GM18858 (cell line): ENCODE measurements at regions not wholly inside any gene's neighbourhood (a gene's known extent, or its start where the extent isn't known, plus 50 kb on each side); places are given as distances from the start of the nearest gene placed in this dataset.
"Not testable (repeated sequence)": the region's sequence is repeated elsewhere in the genome, so short reads cannot be mapped to it uniquely, and the experiment has no call there.

ENCODE experiments used
- ATAC-seq: cut with Tn5 transposase; IDR thresholded peaks from one replicate; pipeline ENCODE4 v1.9.1; 2021; ENCODE audit not compliant: unreplicated experiment

DNA sequence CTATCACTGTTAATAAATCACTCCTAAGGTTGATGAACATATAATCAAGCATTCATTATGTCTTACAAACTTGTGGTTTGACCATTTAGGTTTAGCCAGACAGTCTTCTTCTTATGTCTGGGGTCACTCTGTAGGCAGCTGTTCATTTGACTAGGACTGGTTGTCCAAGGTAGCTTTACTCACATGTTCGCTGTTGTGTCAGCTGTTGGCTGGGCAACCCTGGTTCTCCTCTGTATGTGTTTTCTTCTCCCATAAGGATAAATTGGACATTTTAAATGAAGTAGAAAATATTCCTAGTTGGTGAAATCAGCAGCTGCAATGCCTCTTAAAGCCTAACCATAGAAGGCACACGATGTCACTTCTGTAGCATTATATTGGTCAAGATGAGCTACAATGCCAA, 635.1 kb downstream of the EPHA3 start:
- no peak for ATAC-seq

- ATAC-seq: not testable (repeated sequence)
Observed at GRCh38 chr3:89747541-89748278, 640.3 kb downstream of the EPHA3 start.

DNA sequence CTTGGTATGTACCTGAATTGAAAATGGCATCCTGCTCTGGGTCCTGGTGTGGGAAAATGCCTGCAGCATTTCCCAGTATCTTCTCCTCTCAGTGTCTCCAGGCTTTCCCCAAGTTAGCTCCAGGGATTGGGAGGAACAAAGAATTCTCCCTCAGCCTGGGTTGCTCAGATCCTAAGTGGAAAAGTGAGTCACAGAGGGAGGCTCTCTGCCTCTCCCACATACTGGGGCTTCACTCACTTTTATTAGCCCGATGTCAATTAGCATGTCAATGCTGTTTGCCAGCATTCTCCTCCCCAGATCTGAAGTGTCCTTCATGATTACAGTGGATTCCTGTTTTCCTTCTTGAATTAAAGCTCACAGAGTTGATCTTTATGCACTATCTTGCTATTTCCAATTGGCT, 655.0 kb downstream of the EPHA3 start:
- ATAC-seq: no peak

DNA sequence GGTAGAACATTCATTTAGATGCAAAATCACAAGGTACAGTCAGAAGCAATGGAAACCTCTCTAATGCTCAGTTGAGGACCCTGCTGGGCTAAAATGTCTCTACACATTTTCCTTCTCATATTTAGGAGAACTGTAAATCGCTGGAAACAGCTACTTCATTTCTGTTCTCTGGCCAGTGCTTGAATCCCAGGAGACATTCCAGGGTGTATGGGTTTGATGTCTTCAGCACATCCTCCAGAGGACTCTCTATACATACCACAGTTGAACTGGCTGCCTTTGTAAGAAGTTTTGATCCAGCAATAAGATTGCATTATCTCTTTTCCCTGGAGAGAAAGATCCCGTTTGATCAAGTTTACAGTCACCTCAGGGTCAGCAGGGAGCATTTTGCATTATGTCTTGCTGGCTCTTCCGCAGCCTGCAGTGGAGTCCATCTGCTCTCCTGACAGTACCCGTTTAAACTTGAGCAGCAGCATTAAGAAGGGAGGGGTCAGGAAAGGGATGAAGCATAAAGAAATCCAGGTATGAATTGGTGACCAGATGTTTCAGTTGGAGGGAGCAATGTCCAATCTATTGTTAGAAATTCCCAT, 676.0 kb downstream of the EPHA3 start:
- ATAC-seq: no peak

DNA sequence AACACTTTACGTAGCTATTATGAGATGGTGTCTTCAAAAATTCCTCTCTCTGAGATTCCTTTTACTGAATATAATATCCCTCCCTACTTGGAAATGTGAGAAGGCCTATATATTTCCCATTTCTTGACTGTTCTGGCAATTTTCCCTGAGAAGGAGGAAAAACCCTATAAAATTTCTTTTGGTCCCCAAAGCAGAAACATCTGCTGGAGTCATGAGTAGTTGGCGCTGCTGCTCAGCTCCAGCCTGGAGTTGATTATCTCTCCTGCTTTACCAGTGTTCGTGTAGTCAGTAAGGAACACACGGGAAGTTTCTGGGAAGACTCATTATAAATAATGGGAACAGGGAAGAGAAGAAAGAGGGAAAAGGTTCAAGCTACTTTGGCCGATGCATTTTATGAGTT, 680.1 kb downstream of the EPHA3 start:
- ATAC-seq: no peak

DNA sequence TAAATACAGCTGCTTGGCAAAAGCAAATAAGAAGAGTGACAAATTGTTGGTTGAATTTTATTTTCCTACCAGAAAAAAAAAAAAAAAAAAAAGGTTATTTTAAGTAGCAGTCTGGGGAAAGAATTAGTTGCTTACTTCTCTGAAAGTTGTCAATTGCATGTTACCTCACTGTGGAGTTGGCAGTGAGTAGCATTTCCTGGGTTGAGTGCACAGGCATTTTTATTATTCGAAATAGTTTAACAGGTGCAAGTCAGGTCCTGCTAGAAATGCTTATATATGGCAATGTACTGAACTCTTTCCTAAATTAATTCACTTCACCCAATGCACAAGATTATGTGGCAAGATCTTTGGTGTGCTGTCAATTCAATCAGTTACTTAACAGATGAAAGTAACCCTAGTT, 680.6 kb downstream of the EPHA3 start:
- ATAC-seq: no peak

- no peak for ATAC-seq
Observed at GRCh38 chr3:89795506-89795905, 688.1 kb downstream of the EPHA3 start.

DNA sequence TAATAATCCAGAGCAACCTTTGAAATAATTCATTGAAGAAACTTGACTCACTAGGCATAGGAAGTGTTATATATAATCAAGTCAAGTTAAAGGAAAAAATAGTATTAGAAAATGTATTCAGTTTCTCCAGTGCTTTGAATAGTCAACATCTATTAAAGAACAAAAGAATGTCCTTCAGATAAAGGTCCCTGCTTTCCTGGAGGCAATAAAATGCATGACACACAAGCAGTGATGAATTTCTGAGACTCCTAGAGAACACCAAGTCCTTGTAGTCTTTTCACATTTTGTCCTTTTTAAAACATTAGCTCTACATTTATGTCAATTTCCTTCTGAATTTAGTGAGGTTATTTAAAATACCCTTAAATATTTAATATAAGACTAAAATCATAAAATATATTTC, 695.5 kb downstream of the EPHA3 start:
- ATAC-seq: no peak

GRCh38 chr3:89803711-89804110, 696.3 kb downstream of the EPHA3 start:
- ATAC-seq: no peak

- ATAC-seq: no peak
Observed at GRCh38 chr3:89806166-89806565, 698.7 kb downstream of the EPHA3 start.

DNA sequence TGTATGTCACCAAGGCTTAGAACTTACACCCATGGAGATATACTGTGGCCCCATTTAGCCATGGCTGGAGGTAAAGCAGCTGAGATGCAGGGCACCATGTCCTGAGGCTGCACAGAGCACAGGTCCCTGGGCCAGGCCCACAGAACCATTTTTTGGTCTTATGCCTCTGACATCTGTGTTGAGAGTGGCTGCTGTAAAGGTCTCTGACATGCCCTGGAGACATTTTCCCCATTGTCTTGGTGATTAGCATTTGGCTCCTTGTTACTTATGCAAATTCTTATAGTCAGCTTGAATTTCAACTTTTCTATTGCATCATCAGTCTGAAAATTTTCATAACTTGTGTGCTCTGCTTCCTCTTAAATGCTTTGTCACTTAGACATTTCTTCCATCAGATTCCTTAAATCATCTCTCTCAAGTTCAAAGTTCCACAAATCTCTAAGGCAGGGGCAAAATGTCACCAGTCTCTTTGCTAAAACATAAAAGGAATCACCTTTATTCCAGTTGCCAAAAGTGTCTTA, 701.3 kb downstream of the EPHA3 start:
- no peak for ATAC-seq

DNA sequence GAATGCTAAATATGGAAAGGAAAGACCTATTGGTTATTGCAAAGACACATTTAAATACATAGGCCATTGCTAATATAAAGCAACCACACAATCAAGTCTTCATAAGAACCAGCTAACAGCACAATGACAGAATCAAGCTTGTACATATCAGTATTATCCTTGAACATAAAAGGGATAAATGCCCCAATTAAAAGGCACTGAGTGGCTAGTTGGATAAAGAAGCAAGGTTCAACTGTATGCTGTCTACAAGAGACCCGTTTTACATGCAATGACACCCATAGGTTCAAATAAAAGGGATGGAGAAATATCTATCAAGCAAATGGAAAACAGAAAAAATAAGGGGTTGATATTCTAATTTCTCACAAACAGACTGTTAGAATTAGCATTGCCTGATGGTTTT, 706.1 kb downstream of the EPHA3 start:
- ATAC-seq: no peak

GRCh38 chr3:89841041-89841440, 733.6 kb downstream of the EPHA3 start:
- ATAC-seq: no peak

- no peak for ATAC-seq
Observed at GRCh38 chr3:89845053-89845452, 737.6 kb downstream of the EPHA3 start.

- no peak for ATAC-seq
Observed at GRCh38 chr3:89847955-89848354, 740.5 kb downstream of the EPHA3 start.

GRCh38 chr3:89851974-89852621, 744.7 kb downstream of the EPHA3 start:
- ATAC-seq: no peak

DNA sequence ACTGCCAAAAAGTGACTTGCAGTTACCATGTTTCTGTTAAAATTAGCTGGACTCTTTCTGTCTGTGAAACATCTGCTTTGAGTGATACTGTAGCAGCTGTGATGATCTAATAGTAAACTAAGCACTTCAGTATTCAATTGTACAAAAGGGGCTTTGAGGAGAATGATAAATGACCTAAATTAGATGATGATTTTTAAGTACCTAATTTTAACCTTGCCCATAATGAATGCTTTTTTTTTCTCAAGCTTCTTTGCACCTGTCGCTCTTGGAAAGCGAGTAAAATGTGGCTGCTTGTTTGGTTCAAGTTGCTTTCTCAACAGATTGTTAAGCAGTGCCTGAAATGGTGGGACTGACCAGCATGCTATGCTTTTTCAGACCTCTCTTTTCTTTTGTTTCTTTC, 752.3 kb downstream of the EPHA3 start:
- no peak for ATAC-seq

DNA sequence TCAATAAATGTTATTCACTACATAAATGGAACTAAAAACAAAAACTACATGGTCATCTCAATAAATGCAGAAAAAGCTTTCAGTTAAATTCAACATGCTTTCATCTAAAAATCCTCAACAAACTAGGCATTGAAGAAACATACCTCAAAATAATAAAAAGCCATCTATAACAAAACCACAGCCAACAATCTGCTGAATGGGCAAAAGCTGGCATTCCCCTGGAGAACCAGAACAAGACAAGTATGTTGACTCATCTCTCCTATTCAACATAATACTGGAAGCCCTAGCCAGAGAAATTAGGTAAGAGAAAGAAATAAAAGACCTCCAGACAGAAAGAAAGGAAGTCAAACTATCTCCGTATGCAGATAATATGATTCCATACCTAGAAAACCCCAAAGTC, 759.9 kb downstream of the EPHA3 start:
- ATAC-seq: no peak

- no peak for ATAC-seq
Observed at GRCh38 chr3:89876116-89876515, 768.7 kb downstream of the EPHA3 start.

DNA sequence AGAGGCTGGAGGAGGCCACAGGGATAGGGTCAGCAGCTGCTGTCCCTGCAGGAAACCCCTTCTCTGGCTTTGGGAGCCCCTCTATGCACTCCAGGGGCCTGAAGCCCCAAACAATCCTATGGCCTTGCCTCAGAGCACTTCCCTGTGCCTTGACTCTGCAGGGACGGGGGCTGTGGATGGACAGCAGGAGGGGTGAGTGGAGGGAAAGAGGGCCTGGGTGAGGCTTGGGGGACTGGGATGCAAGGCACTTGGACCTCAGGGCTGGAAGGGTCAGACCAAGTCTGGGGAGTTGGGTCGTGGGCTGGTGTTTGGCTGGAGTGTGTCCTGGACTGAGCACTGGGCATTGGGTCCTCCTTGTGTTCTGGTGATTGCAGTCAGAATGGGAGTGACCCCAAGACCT, 769.8 kb downstream of the EPHA3 start:
- no peak for ATAC-seq

GRCh38 chr3:89889386-89889785, 782.0 kb downstream of the EPHA3 start:
- no peak for ATAC-seq

- ATAC-seq: no peak
Observed at GRCh38 chr3:89908711-89909213, 801.3 kb downstream of the EPHA3 start.
